B cell (primary cell): ENCODE measurements at regions not wholly inside any gene's neighbourhood (a gene's known extent, or its start where the extent isn't known, plus 50 kb on each side); places are given as distances from the start of the nearest gene placed in this dataset.

Experiments
- ATAC-seq: fragments of 200-7000 bp; cut with Tn5 transposase; one replicate; pipeline ENCODE4 v1.10.0; 2021; ENCODE audit warnings: low read depth, mild to moderate bottlenecking, moderate number of reproducible peaks, moderate library complexity
- CTCF ChIA-PET: fragments of 350-600 bp; sonication (Branson Sonifier 250); formaldehyde crosslinking; loops from one replicate; lab custom pipeline; 2021; ENCODE audit warnings: antibody characterized with exemption, inconsistent platforms; lab: Charles Lee
- POLR2A ChIA-PET: fragments of 350-600 bp; sonication (Branson Sonifier 250); formaldehyde crosslinking; loops from one replicate; lab custom pipeline; 2021; ENCODE audit warnings: antibody characterized with exemption; lab: Charles Lee
- DNase-seq: peaks from one replicate; pipeline ENCODE4 v3.0.0; 2013
- H2AFZ ChIP-seq: 2 replicates; pipeline ENCODE4 v1.6.1; 2012; ENCODE audit warnings: mild to moderate bottlenecking, low read depth, low read length; ENCODE audit not compliant: insufficient read depth, poor library complexity, severe bottlenecking
- H3K27ac ChIP-seq, 2 donors: 1 replicate in 1 of 2; 2 replicates in 1 of 2; pipeline ENCODE4 v1.5.1; 2012 to 2013; ENCODE audit warnings: low read length in 2 of 2, mild to moderate bottlenecking in 2 of 2, moderate library complexity in 1 of 2
- H3K27me3 ChIP-seq, 4 experiments: fragments of 200-600 bp in 1 of 4; sonication (generic) in 1 of 4; replicated peaks in 1 of 4; 1 replicate in 2 of 4; 2 replicates in 2 of 4; pipeline versions ENCODE4 v1.6.1 to v1.7.0; 2013 to 2016; ENCODE audit warnings: low read length in 3 of 4, mild to moderate bottlenecking in 2 of 4, mixed read lengths in 1 of 4, moderate library complexity in 1 of 4; ENCODE audit not compliant: insufficient read depth in 4 of 4, control insufficient read depth in 3 of 4; ENCODE audit errors: control extremely low read depth in 1 of 4
- H3K36me3 ChIP-seq, 2 experiments: replicated peaks in 1 of 2; 1 replicate in 1 of 2; 2 replicates in 1 of 2; pipeline versions ENCODE4 v1.6.1 to v1.7.1; 2013; ENCODE audit warnings: low read length in 1 of 2; ENCODE audit not compliant: insufficient read depth in 2 of 2, control insufficient read depth in 1 of 2; ENCODE audit errors: control extremely low read depth in 1 of 2, extremely low read depth in 1 of 2
- H3K4me1 ChIP-seq, 2 donors: fragments of 200-600 bp in 1 of 2; sonication (generic) in 1 of 2; 1 replicate in 1 of 2; 2 replicates in 1 of 2; pipeline versions ENCODE4 v1.5.1 to v1.6.1; 2013 to 2017; ENCODE audit warnings: low read length in 2 of 2; ENCODE audit not compliant: control insufficient read depth in 2 of 2, insufficient read depth in 2 of 2
- H3K4me2 ChIP-seq: replicated peaks from 2 replicates; pipeline ENCODE3; 2012; ENCODE audit warnings: mild to moderate bottlenecking, low read depth, low read length; ENCODE audit not compliant: poor library complexity, severe bottlenecking
- H3K4me3 ChIP-seq, 5 experiments: fragments of 200-600 bp in 1 of 5; sonication (generic) in 1 of 5; 1 replicate in 3 of 5; 2 replicates in 2 of 5; pipeline versions ENCODE4 v1.5.1 to v1.7.0; 2011 to 2016; ENCODE audit warnings: low read length in 4 of 5, mild to moderate bottlenecking in 4 of 5, low read depth in 2 of 5, control low read depth in 1 of 5, moderate library complexity in 1 of 5; ENCODE audit not compliant: insufficient read depth in 1 of 5; ENCODE audit errors: control extremely low read depth in 1 of 5, extremely low read depth in 1 of 5
- H3K79me2 ChIP-seq: fragments of 200-600 bp; sonication (generic); one replicate; pipeline ENCODE4 v1.6.0; 2016; ENCODE audit warnings: low read length; ENCODE audit not compliant: control insufficient read depth, insufficient read depth
- H3K9ac ChIP-seq: fragments of 200-600 bp; sonication (generic); 2 replicates; pipeline ENCODE4 v1.6.1; 2017; ENCODE audit warnings: mild to moderate bottlenecking, low read length, moderate library complexity
- H3K9me3 ChIP-seq, 3 donors: one replicate each; pipeline versions ENCODE4 v1.6.1 to v1.7.1; 2013; ENCODE audit warnings: low read length in 2 of 3; ENCODE audit not compliant: control insufficient read depth in 2 of 3, insufficient read depth in 1 of 3; ENCODE audit errors: control extremely low read depth in 1 of 3
- H4K20me1 ChIP-seq: 2 replicates; pipeline ENCODE4 v1.6.0; 2012; ENCODE audit warnings: mild to moderate bottlenecking, low read length; ENCODE audit not compliant: insufficient read depth, control insufficient read depth, poor library complexity, severe bottlenecking
- H3K27ac Mint-ChIP-seq: one replicate; pipeline ENCODE4 v1.8.0; 2021; ENCODE audit warnings: mixed read lengths
- H3K27me3 Mint-ChIP-seq: one replicate; pipeline ENCODE4 v1.8.0; 2021; ENCODE audit warnings: mixed read lengths
- H3K4me1 Mint-ChIP-seq: one replicate; pipeline ENCODE4 v1.8.0; 2021; ENCODE audit warnings: mixed read lengths
- H3K4me3 Mint-ChIP-seq: one replicate; pipeline ENCODE4 v1.8.0; 2021; ENCODE audit warnings: mixed read lengths
- H3K9me3 Mint-ChIP-seq: one replicate; pipeline ENCODE4 v1.8.0; 2022; ENCODE audit warnings: mixed read lengths; ENCODE audit not compliant: insufficient read depth
- EZH2 ChIP-seq: IDR thresholded peaks from 2 replicates; pipeline ENCODE4 v1.6.1; 2012; ENCODE audit warnings: borderline replicate concordance, low read depth, mild to moderate bottlenecking, moderate library complexity, low read length; ENCODE audit not compliant: insufficient read depth, poor library complexity, severe bottlenecking
- WGBS: methylation state at CpG from one replicate; pipeline ENCODE4 v1.1.5; 2013; ENCODE audit warnings: missing lambda C conversion rate; ENCODE audit not compliant: insufficient coverage; 5-methylcytosine and 5-hydroxymethylcytosine counted together
- intact Hi-C: fragments of 100-400 bp; cut with micrococcal nuclease; formaldehyde crosslinking; loops from one replicate; pipeline ENCODE4 v1.10.0; 2022
- TF ChIP-seq, protein P1 (sequence below): fragments of 200-600 bp; IDR thresholded peaks from one replicate; pipeline ENCODE4 v1.8.0; 2022; ENCODE audit warnings: antibody characterized with exemption, mild to moderate bottlenecking

DNA sequence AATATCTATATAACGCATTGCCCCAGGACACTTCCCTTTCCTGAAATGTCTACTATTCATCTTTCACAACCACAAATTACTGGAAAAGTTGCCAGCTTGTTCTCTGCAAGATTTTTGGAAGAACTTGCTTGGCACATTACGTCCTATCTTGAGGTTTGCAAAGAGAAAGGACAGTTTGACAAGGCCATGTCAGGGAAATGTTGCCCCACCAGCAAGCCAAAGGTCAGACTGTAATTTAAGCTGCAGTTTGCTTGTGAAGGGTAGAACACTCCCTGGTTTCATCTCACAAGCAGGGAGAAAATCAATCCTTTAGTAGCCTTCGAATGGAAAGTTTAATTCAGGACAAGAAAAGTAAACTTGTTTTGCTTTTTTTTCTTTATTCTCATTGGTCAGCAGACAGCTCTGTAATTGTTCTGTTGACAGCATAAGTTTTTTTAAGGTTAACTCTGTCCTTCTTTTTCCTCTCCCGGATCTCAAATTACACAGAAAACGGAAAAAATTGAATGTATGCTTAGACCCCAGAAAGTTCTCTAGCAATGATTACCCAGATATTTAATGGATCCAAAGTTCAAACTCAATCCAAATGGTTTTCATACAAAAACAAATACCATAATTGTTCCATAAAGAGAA lies 541.8 kb upstream of the NRSN1 start:
- H3K27ac Mint-ChIP-seq: no peak overlapping the region
- TF ChIP-seq, protein P1, sequence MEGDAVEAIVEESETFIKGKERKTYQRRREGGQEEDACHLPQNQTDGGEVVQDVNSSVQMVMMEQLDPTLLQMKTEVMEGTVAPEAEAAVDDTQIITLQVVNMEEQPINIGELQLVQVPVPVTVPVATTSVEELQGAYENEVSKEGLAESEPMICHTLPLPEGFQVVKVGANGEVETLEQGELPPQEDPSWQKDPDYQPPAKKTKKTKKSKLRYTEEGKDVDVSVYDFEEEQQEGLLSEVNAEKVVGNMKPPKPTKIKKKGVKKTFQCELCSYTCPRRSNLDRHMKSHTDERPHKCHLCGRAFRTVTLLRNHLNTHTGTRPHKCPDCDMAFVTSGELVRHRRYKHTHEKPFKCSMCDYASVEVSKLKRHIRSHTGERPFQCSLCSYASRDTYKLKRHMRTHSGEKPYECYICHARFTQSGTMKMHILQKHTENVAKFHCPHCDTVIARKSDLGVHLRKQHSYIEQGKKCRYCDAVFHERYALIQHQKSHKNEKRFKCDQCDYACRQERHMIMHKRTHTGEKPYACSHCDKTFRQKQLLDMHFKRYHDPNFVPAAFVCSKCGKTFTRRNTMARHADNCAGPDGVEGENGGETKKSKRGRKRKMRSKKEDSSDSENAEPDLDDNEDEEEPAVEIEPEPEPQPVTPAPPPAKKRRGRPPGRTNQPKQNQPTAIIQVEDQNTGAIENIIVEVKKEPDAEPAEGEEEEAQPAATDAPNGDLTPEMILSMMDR: no peak
- ChIA-PET POLR2A (no interaction called here), CTCF (no interaction called here)
- Histone ChIP-seq H3K9ac (no peak overlapping the region), H4K20me1 (no peaks in the 10 kb centered on the region), H3K9me3 (peaks cover 0 to 2% (median 0%) of the 10 kb centered on the region in 3 donors), H3K27me3 (no peaks in the 10 kb centered on the region), H3K79me2 (no peaks in the 10 kb centered on the region), H3K27ac (no peak overlapping the region), H3K36me3 (no peaks in the 10 kb centered on the region), H3K4me1 (no peaks in the 10 kb centered on the region), H2AFZ (no peak overlapping the region), H3K4me3 (no peak overlapping the region), H3K4me2 (no peak overlapping the region)
- H3K27me3 Mint-ChIP-seq: no peaks in the 10 kb centered on the region
- no peaks in the 10 kb centered on the region for H3K4me1 Mint-ChIP-seq
- no peak overlapping the region for H3K4me3 Mint-ChIP-seq
- ATAC-seq (no peak), DNase-seq (no peak)
- no peaks in the 10 kb centered on the region for H3K9me3 Mint-ChIP-seq
- 30% methylated on average over 1 of the region's 5 CpGs for WGBS
- intact Hi-C loops: no loop called here

DNA sequence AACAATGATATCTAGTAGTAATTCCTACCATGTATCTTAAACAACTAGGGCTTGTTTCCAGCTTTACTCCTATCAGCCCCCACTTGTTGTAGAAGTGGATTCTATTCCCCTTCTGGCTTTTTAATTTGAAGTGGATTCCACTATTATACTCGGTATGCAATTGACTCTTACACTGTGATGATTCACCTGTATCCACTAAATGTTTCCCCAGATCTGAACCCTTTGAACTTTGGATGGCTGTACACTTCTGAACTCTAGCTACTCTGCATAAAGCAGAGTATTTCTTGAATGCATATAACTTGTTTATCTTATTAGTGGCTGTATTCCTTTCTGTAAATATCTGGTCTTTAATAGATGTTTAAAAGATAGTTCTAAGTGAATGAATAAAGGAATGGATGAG lies 538.4 kb upstream of the NRSN1 start:
- H3K9ac ChIP-seq: no peak overlapping the region
- Mint-ChIP-seq H3K4me3 (no peak overlapping the region), H3K27ac (no peak overlapping the region), H3K9me3 (no peaks in the 10 kb centered on the region), H3K4me1 (no peaks in the 10 kb centered on the region), H3K27me3 (no peaks in the 10 kb centered on the region)
- H3K36me3 ChIP-seq: no peaks in the 10 kb centered on the region
- H3K27ac ChIP-seq: no peak overlapping the region
- intact Hi-C loops: no loop called here
- no peak overlapping the region for H3K4me2 ChIP-seq
- peaks cover 0 to 2% (median 0%) of the 10 kb centered on the region in 3 donors for H3K9me3 ChIP-seq
- CTCF ChIA-PET: no interaction called here
- TF ChIP-seq EZH2: no peak
- TF ChIP-seq, protein P1: no peak
- H3K4me3 ChIP-seq: no peak overlapping the region
- POLR2A ChIA-PET: no interaction called here
- ATAC-seq (no peak), DNase-seq (no peak)
- no peaks in the 10 kb centered on the region for H3K79me2 ChIP-seq
- H3K27me3 ChIP-seq: no peaks in the 10 kb centered on the region
- no CpG with 5 or more reads among the region's 1 CpG for WGBS
- no peaks in the 10 kb centered on the region for H3K4me1 ChIP-seq
- no peak overlapping the region for H2AFZ ChIP-seq
- H4K20me1 ChIP-seq: no peaks in the 10 kb centered on the region
